ENCODE measurements at regions not wholly inside any gene's neighbourhood (a gene's known extent, or its start where the extent isn't known, plus 50 kb on each side); places are given as distances from the start of the nearest gene placed in this dataset.

DNA sequence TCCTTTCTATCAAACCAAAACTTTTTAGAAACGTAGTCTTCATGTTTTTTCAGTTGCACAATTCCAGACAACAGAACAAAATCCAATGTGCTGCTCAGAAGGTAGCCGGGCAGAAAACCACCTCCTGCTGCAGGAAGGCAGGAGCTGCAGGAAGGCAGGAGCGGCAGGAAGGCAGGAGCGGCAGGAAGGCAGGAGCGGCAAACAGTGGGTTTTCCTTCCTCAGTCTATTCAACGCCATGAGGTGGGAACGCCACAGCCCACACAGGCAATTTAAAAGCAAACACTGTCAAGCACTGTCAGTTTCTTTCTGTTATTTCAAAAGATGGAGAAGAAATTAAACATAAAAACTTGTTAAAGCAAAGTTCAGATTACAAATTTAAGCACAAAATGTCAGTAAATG is 601.2 kb upstream of the SALL3 start:
- TF ChIP-seq POLR2A (IDR thresholded peaks at IDR 0.05; ENCODE audit: low read depth, low read length) (no peak), POLR2AphosphoS5 (IDR thresholded peaks at IDR 0.05; ENCODE audit: low read depth, low read length) (no peak), TAF1 (IDR thresholded peaks at IDR 0.05; ENCODE audit: borderline replicate concordance, low read depth, low read length) (no peak)

Measured in GM12892 (cell line).